Gastroesophageal sphincter (tissue), 3 donors: ENCODE measurements at regions not wholly inside any gene's neighbourhood (a gene's known extent, or its start where the extent isn't known, plus 50 kb on each side); places are given as distances from the start of the nearest gene placed in this dataset.

Source experiments
- CTCF ChIP-seq, 4 experiments: fragments of 200-600 bp in 2 of 4; fragments of 450-650 bp in 2 of 4; sonication (generic) in 1 of 4; IDR thresholded peaks; one replicate each; pipeline ENCODE4 v1.5.1; 2017 to 2019; ENCODE audit warnings: antibody characterized with exemption in 4 of 4, mild to moderate bottlenecking in 2 of 4, moderate library complexity in 2 of 4
- EP300 ChIP-seq: sonication (generic); formaldehyde crosslinking; IDR thresholded peaks from one replicate; pipeline ENCODE4 v1.6.1; 2017; ENCODE audit warnings: antibody characterized with exemption, mild to moderate bottlenecking
- POLR2A ChIP-seq, 2 donors: fragments of 450-650 bp; IDR thresholded peaks; one replicate each; pipeline ENCODE4 v1.6.1; 2017; ENCODE audit warnings: antibody characterized with exemption in 2 of 2, mild to moderate bottlenecking in 2 of 2, moderate library complexity in 1 of 2

GRCh38 chr9:126236273-126236672 lies 90.4 kb upstream of the MVB12B start:
- TF ChIP-seq POLR2A (IDR thresholded peaks at IDR 0.05) (no peak), CTCF (IDR thresholded peaks at IDR 0.05) (no peak), EP300 (no peak)
